Hepatocyte (in vitro differentiated cells): ENCODE measurements at regions not wholly inside any gene's neighbourhood (a gene's known extent, or its start where the extent isn't known, plus 50 kb on each side); places are given as distances from the start of the nearest gene placed in this dataset.
"Not testable (repeated sequence)": the region's sequence is repeated elsewhere in the genome, so short reads cannot be mapped to it uniquely, and the experiment has no call there.

Experiments
- DNase-seq: peaks from one replicate; pipeline ENCODE4 v3.0.0-alpha.2; 2016; ENCODE audit warnings: low spot score
- H2AFZ ChIP-seq: fragments of 200-600 bp; sonication (generic); 2 replicates; pipeline ENCODE4 v1.6.0; 2016; ENCODE audit warnings: antibody characterized with exemption, mild to moderate bottlenecking
- H3K27ac ChIP-seq: fragments of 200-600 bp; sonication (generic); 2 replicates; pipeline ENCODE4 v1.5.1; 2016; ENCODE audit warnings: mild to moderate bottlenecking
- H3K27me3 ChIP-seq: fragments of 200-600 bp; sonication (generic); 2 replicates; pipeline ENCODE4 v1.6.1; 2016
- H3K36me3 ChIP-seq: fragments of 200-600 bp; sonication (generic); replicated peaks from 2 replicates; pipeline ENCODE4 v1.5.1; 2016; ENCODE audit warnings: low read depth; ENCODE audit not compliant: insufficient read depth
- H3K4me1 ChIP-seq: fragments of 200-600 bp; sonication (generic); 2 replicates; pipeline ENCODE4 v1.5.1; 2016; ENCODE audit warnings: mild to moderate bottlenecking, moderate library complexity; ENCODE audit not compliant: insufficient read depth
- H3K4me2 ChIP-seq: fragments of 200-600 bp; sonication (generic); 2 replicates; pipeline ENCODE4 v1.6.0; 2016
- H3K4me3 ChIP-seq: fragments of 200-600 bp; sonication (generic); 2 replicates; pipeline ENCODE4 v1.5.1; 2016; ENCODE audit warnings: mild to moderate bottlenecking
- H3K79me2 ChIP-seq: fragments of 200-600 bp; sonication (generic); 2 replicates; pipeline ENCODE4 v1.6.0; 2017; ENCODE audit warnings: mild to moderate bottlenecking
- H3K9me2 ChIP-seq: fragments of 200-600 bp; sonication (generic); replicated peaks from 2 replicates; pipeline ENCODE4 v1.6.0; 2017; ENCODE audit warnings: mild to moderate bottlenecking; ENCODE audit not compliant: insufficient read depth
- H3K9me3 ChIP-seq: fragments of 200-600 bp; sonication (generic); 2 replicates; pipeline ENCODE4 v1.5.1; 2016; ENCODE audit warnings: low read depth, mild to moderate bottlenecking
- H4K20me1 ChIP-seq: fragments of 200-600 bp; sonication (generic); 2 replicates; pipeline ENCODE4 v1.6.0; 2016; ENCODE audit warnings: mild to moderate bottlenecking; ENCODE audit not compliant: insufficient read depth, poor library complexity, severe bottlenecking
- CTCF ChIP-seq: fragments of 200-600 bp; sonication (generic); IDR thresholded peaks from 2 replicates; pipeline ENCODE4 v1.5.1; 2016; ENCODE audit warnings: antibody characterized with exemption, mild to moderate bottlenecking; ENCODE audit not compliant: poor library complexity
- EZH2 ChIP-seq: fragments of 200-600 bp; sonication (generic); IDR thresholded peaks from 2 replicates; pipeline ENCODE4 v1.6.1; 2016; ENCODE audit warnings: antibody characterized with exemption, mild to moderate bottlenecking, borderline replicate concordance
- EZH2phosphoT487 ChIP-seq: fragments of 200-600 bp; sonication (generic); IDR thresholded peaks from one replicate; pipeline ENCODE4 v1.6.1; 2018; ENCODE audit warnings: antibody characterized with exemption, mild to moderate bottlenecking, low read depth, moderate library complexity; ENCODE audit not compliant: unreplicated experiment, severe bottlenecking
- WGBS: methylation state at CpG from one replicate; pipeline ENCODE4 v1.1.6; 2016; ENCODE audit warnings: low lambda C conversion rate; ENCODE audit errors: missing lambda C conversion rate; 5-methylcytosine and 5-hydroxymethylcytosine counted together

- 91% methylated on average over 7 of the region's 7 CpGs for WGBS
- H4K20me1 ChIP-seq = no peaks in the 10 kb centered on the region
- peak; percentile 8 for DNase-seq
- TF ChIP-seq CTCF (no peak), EZH2 (no peak), EZH2phosphoT487 (no peak)
- H3K27ac ChIP-seq = no peak overlapping the region
- H3K4me2 ChIP-seq = no peak overlapping the region
- no peaks in the 10 kb centered on the region for H3K9me2 ChIP-seq
- no peaks in the 10 kb centered on the region for H3K36me3 ChIP-seq
- H3K27me3 ChIP-seq = no peaks in the 10 kb centered on the region
- no peak overlapping the region for H3K4me3 ChIP-seq
- no peak overlapping the region for H2AFZ ChIP-seq
- no peaks in the 10 kb centered on the region for H3K79me2 ChIP-seq
- H3K9me3 ChIP-seq = no peaks in the 10 kb centered on the region
- H3K4me1 ChIP-seq = no peaks in the 10 kb centered on the region
Observed at GRCh38 chr10:52499281-52499680, 185.2 kb downstream of the DKK1 start.

GRCh38 chr10:52500476-52500875 is 186.4 kb downstream of the DKK1 start:
- no peaks in the 10 kb centered on the region for H3K79me2 ChIP-seq
- no peaks in the 10 kb centered on the region for H3K9me2 ChIP-seq
- H3K27me3 ChIP-seq = no peaks in the 10 kb centered on the region
- TF ChIP-seq EZH2phosphoT487 = no peak
- TF ChIP-seq EZH2 = no peak
- TF ChIP-seq CTCF = no peak
- no peak overlapping the region for H2AFZ ChIP-seq
- no peaks in the 10 kb centered on the region for H3K36me3 ChIP-seq
- 76% methylated on average over 3 of the region's 3 CpGs for WGBS
- H3K27ac ChIP-seq = no peak overlapping the region
- no peaks in the 10 kb centered on the region for H3K9me3 ChIP-seq
- no peak overlapping the region for H3K4me2 ChIP-seq
- no peaks in the 10 kb centered on the region for H3K4me1 ChIP-seq
- DNase-seq = no peak
- H4K20me1 ChIP-seq = no peaks in the 10 kb centered on the region
- H3K4me3 ChIP-seq = no peak overlapping the region

GRCh38 chr10:52502237-52502636 is 188.2 kb downstream of the DKK1 start:
- Histone ChIP-seq H3K27ac (no peak overlapping the region), H3K9me2 (no peaks in the 10 kb centered on the region), H3K9me3 (no peaks in the 10 kb centered on the region), H3K4me1 (no peaks in the 10 kb centered on the region), H3K36me3 (no peaks in the 10 kb centered on the region), H3K4me3 (no peak overlapping the region), H4K20me1 (no peaks in the 10 kb centered on the region), H2AFZ (no peak overlapping the region), H3K4me2 (no peak overlapping the region), H3K79me2 (no peaks in the 10 kb centered on the region), H3K27me3 (no peaks in the 10 kb centered on the region)
- 49% methylated on average over 2 of the region's 2 CpGs for WGBS
- DNase-seq = no peak
- TF ChIP-seq EZH2 (no peak), CTCF (no peak), EZH2phosphoT487 (no peak)

- WGBS = 90% methylated on average over 7 of the region's 7 CpGs
- H3K4me2 ChIP-seq, H2AFZ ChIP-seq, H3K27ac ChIP-seq, H3K4me1 ChIP-seq, H3K9me3 ChIP-seq, H3K4me3 ChIP-seq, H4K20me1 ChIP-seq, H3K36me3 ChIP-seq, H3K27me3 ChIP-seq, DNase-seq, H3K9me2 ChIP-seq, H3K79me2 ChIP-seq: not testable (repeated sequence)
Observed at GRCh38 chr10:52505341-52505740, 191.3 kb downstream of the DKK1 start.
